GM20431 (cell line): ENCODE measurements at regions not wholly inside any gene's neighbourhood (a gene's known extent, or its start where the extent isn't known, plus 50 kb on each side); places are given as distances from the start of the nearest gene placed in this dataset.

Experiments
- in situ Hi-C: fragments of 300-500 bp; cut with MseI, MboI; formaldehyde crosslinking; loops from one replicate; pipeline ENCODE4 v1.15.0; 2020; ENCODE audit warnings: low sequenced_read_pairs; ENCODE audit not compliant: unreplicated experiment

GRCh38 chr13:106310291-106310865 lies 225.1 kb downstream of the EFNB2 start:
- in situ Hi-C loops, result no loop called here

- in situ Hi-C loops, result no loop called here
These were observed 228.6 kb downstream of the EFNB2 start for GRCh38 chr13:106306748-106307277.

- in situ Hi-C loops, result no loop called here
These were observed 232.6 kb downstream of the EFNB2 start for GRCh38 chr13:106302843-106303242.

- in situ Hi-C loops, result no loop called here
These were observed 233.5 kb downstream of the EFNB2 start for GRCh38 chr13:106302011-106302410.

GRCh38 chr13:106299621-106300020 lies 235.8 kb downstream of the EFNB2 start:
- in situ Hi-C loops, result no loop called here

GRCh38 chr13:106297283-106297682 lies 238.2 kb downstream of the EFNB2 start:
- in situ Hi-C loops, result no loop called here

- in situ Hi-C loops, result no loop called here
These were observed 238.7 kb downstream of the EFNB2 start for GRCh38 chr13:106296723-106297122.

- in situ Hi-C loops, result no loop called here
These were observed 239.5 kb downstream of the EFNB2 start for GRCh38 chr13:106295971-106296370.

GRCh38 chr13:106291006-106291405 lies 244.5 kb downstream of the EFNB2 start:
- in situ Hi-C loops, result no loop called here

GRCh38 chr13:106287351-106287750 lies 248.1 kb downstream of the EFNB2 start:
- in situ Hi-C loops, result no loop called here

- in situ Hi-C loops, result no loop called here
These were observed 248.7 kb downstream of the EFNB2 start for GRCh38 chr13:106286811-106287210.

- in situ Hi-C loops, result no loop called here
These were observed 251.1 kb downstream of the EFNB2 start for GRCh38 chr13:106284358-106284757.

GRCh38 chr13:106281426-106281825 lies 254.0 kb downstream of the EFNB2 start:
- in situ Hi-C loops, result no loop called here

- in situ Hi-C loops, result no loop called here
These were observed 257.8 kb downstream of the EFNB2 start for GRCh38 chr13:106277484-106278154.

GRCh38 chr13:106276876-106277275 lies 258.6 kb downstream of the EFNB2 start:
- in situ Hi-C loops, result no loop called here

GRCh38 chr13:106275446-106276032 lies 259.9 kb downstream of the EFNB2 start:
- in situ Hi-C loops, result no loop called here

GRCh38 chr13:106274551-106275203 lies 260.8 kb downstream of the EFNB2 start:
- in situ Hi-C loops, result no loop called here

- in situ Hi-C loops, result no loop called here
These were observed 271.7 kb downstream of the EFNB2 start for GRCh38 chr13:106263801-106264200.

- in situ Hi-C loops, result no loop called here
These were observed 272.6 kb downstream of the EFNB2 start for GRCh38 chr13:106262886-106263285.

- in situ Hi-C loops, result no loop called here
These were observed 274.0 kb downstream of the EFNB2 start for GRCh38 chr13:106261450-106261849.

GRCh38 chr13:106260352-106260751 lies 275.1 kb downstream of the EFNB2 start:
- in situ Hi-C loops, result no loop called here
